Right hindlimb (tissue), 1 donor: ENCODE measurements at regions not wholly inside any gene's neighbourhood (a gene's known extent, or its start where the extent isn't known, plus 50 kb on each side); places are given as distances from the start of the nearest gene placed in this dataset.
"Not testable (repeated sequence)": the region's sequence is repeated elsewhere in the genome, so short reads cannot be mapped to it uniquely, and the experiment has no call there.

ENCODE experiments used
- DNase-seq: peaks from one replicate; pipeline ENCODE4 v3.0.0-alpha.2; 2018

- DNase-seq: no peak
Measured at GRCh38 chr7:45410893-45411292, 163.3 kb upstream of the ADCY1 start.

GRCh38 chr7:45413419-45413818, 160.7 kb upstream of the ADCY1 start:
- DNase-seq: no peak

- no peak for DNase-seq
Measured at GRCh38 chr7:45414226-45414625, 159.9 kb upstream of the ADCY1 start.

- no peak for DNase-seq
Measured at GRCh38 chr7:45415265-45415664, 158.9 kb upstream of the ADCY1 start.

GRCh38 chr7:45416846-45417245, 157.3 kb upstream of the ADCY1 start:
- no peak for DNase-seq

GRCh38 chr7:45417268-45417667, 156.9 kb upstream of the ADCY1 start:
- no peak for DNase-seq

GRCh38 chr7:45417735-45418134, 156.4 kb upstream of the ADCY1 start:
- DNase-seq: no peak

- DNase-seq: peak; percentile 33
Measured at GRCh38 chr7:45420843-45421495, 153.2 kb upstream of the ADCY1 start.

GRCh38 chr7:45421806-45422205, 152.4 kb upstream of the ADCY1 start:
- no peak for DNase-seq

- no peak for DNase-seq
Measured at GRCh38 chr7:45430397-45430796, 143.8 kb upstream of the ADCY1 start.

GRCh38 chr7:45434167-45434784, 139.9 kb upstream of the ADCY1 start:
- DNase-seq: no peak

- DNase-seq: no peak
Measured at GRCh38 chr7:45435131-45435530, 139.0 kb upstream of the ADCY1 start.

- no peak for DNase-seq
Measured at GRCh38 chr7:45435846-45436245, 138.3 kb upstream of the ADCY1 start.

GRCh38 chr7:45440776-45441175, 133.4 kb upstream of the ADCY1 start:
- not testable (repeated sequence) for DNase-seq

- no peak for DNase-seq
Measured at GRCh38 chr7:45443263-45443662, 130.9 kb upstream of the ADCY1 start.

- DNase-seq: no peak
Measured at GRCh38 chr7:45446195-45446944, 127.8 kb upstream of the ADCY1 start.

GRCh38 chr7:45447296-45447695, 126.9 kb upstream of the ADCY1 start:
- DNase-seq: no peak

GRCh38 chr7:45450571-45451204, 123.5 kb upstream of the ADCY1 start:
- no peak for DNase-seq

GRCh38 chr7:45451342-45452035, 122.7 kb upstream of the ADCY1 start:
- no peak for DNase-seq

- no peak for DNase-seq
Measured at GRCh38 chr7:45454771-45455170, 119.4 kb upstream of the ADCY1 start.

GRCh38 chr7:45455662-45456061, 118.5 kb upstream of the ADCY1 start:
- DNase-seq: no peak

GRCh38 chr7:45456105-45456504, 118.1 kb upstream of the ADCY1 start:
- no peak for DNase-seq
